Cardiac muscle cell (in vitro differentiated cells and primary cell): ENCODE measurements at regions not wholly inside any gene's neighbourhood (a gene's known extent, or its start where the extent isn't known, plus 50 kb on each side); places are given as distances from the start of the nearest gene placed in this dataset.

Experiments
- DNase-seq, 2 donors: peaks; one replicate each; pipeline versions ENCODE4 v3.0.0 to v3.0.0-alpha.2; 2010 to 2017; ENCODE audit warnings: low read depth in 1 of 2, low spot score in 1 of 2
- H3K27ac ChIP-seq: fragments of 200-600 bp; sonication (generic); 2 replicates; pipeline ENCODE4 v1.5.1; 2016
- H3K27me3 ChIP-seq: fragments of 200-600 bp; sonication (generic); 2 replicates; pipeline ENCODE4 v1.6.0; 2016; ENCODE audit warnings: control low read depth
- H3K36me3 ChIP-seq: fragments of 200-600 bp; sonication (generic); 2 replicates; pipeline ENCODE4 v1.5.1; 2016; ENCODE audit warnings: control low read depth
- H3K4me1 ChIP-seq: fragments of 200-600 bp; sonication (generic); 2 replicates; pipeline ENCODE4 v1.8.1; 2017; ENCODE audit warnings: low read depth, mild to moderate bottlenecking, mixed run types
- H3K4me3 ChIP-seq: fragments of 200-600 bp; sonication (generic); 2 replicates; pipeline ENCODE4 v1.5.1; 2016; ENCODE audit warnings: mild to moderate bottlenecking
- H3K9me3 ChIP-seq: fragments of 200-600 bp; sonication (generic); 2 replicates; pipeline ENCODE4 v1.5.1; 2017; ENCODE audit warnings: low read depth, mild to moderate bottlenecking, control low read depth
- TF ChIP-seq, protein P1 (sequence below): IDR thresholded peaks from 2 replicates; pipeline ENCODE4 v1.5.1; 2012; ENCODE audit warnings: low read depth, mild to moderate bottlenecking, low read length

GRCh38 chr13:84303035-84303434 is 420.8 kb upstream of the SLITRK1 start:
- H3K27ac ChIP-seq, result no peak overlapping the region
- H3K27me3 ChIP-seq, result no peaks in the 10 kb centered on the region
- H3K36me3 ChIP-seq, result no peaks in the 10 kb centered on the region
- no peak for DNase-seq
- TF ChIP-seq, protein P1, sequence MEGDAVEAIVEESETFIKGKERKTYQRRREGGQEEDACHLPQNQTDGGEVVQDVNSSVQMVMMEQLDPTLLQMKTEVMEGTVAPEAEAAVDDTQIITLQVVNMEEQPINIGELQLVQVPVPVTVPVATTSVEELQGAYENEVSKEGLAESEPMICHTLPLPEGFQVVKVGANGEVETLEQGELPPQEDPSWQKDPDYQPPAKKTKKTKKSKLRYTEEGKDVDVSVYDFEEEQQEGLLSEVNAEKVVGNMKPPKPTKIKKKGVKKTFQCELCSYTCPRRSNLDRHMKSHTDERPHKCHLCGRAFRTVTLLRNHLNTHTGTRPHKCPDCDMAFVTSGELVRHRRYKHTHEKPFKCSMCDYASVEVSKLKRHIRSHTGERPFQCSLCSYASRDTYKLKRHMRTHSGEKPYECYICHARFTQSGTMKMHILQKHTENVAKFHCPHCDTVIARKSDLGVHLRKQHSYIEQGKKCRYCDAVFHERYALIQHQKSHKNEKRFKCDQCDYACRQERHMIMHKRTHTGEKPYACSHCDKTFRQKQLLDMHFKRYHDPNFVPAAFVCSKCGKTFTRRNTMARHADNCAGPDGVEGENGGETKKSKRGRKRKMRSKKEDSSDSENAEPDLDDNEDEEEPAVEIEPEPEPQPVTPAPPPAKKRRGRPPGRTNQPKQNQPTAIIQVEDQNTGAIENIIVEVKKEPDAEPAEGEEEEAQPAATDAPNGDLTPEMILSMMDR, result no peak
- H3K9me3 ChIP-seq, result no peaks in the 10 kb centered on the region
- no peaks in the 10 kb centered on the region for H3K4me1 ChIP-seq
- H3K4me3 ChIP-seq, result no peak overlapping the region

DNA sequence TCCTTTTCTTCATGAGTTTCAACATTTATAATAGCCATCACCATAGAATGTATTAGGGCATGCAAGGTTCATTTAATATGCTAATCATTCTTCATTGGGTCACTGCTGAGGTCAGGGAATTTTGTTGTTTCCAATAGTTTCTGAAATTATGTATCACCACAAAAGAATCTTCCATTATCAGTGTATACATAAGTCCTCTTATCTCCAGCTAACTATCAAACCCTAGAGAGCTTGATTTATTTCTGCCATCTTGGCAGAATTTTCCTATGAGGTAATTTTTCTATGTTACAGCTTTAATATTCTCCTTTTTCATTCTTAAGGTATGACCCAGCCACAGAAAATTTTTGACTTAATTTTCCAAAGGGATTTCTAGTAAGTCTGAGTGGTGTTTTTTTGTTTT is 415.0 kb upstream of the SLITRK1 start:
- DNase-seq, result no peak
- no peaks in the 10 kb centered on the region for H3K36me3 ChIP-seq
- TF ChIP-seq, protein P1, result no peak
- no peaks in the 10 kb centered on the region for H3K9me3 ChIP-seq
- H3K4me3 ChIP-seq, result no peak overlapping the region
- no peaks in the 10 kb centered on the region for H3K27me3 ChIP-seq
- no peaks in the 10 kb centered on the region for H3K4me1 ChIP-seq
- H3K27ac ChIP-seq, result no peak overlapping the region

GRCh38 chr13:84296401-84296800 is 414.1 kb upstream of the SLITRK1 start:
- no peak overlapping the region for H3K4me3 ChIP-seq
- H3K4me1 ChIP-seq, result no peaks in the 10 kb centered on the region
- no peak overlapping the region for H3K27ac ChIP-seq
- no peaks in the 10 kb centered on the region for H3K9me3 ChIP-seq
- TF ChIP-seq, protein P1, result no peak
- DNase-seq, result peak in 1 of 2 donors; percentile 1
- no peaks in the 10 kb centered on the region for H3K36me3 ChIP-seq
- no peaks in the 10 kb centered on the region for H3K27me3 ChIP-seq

- Histone ChIP-seq H3K4me1 (no peaks in the 10 kb centered on the region), H3K4me3 (no peak overlapping the region), H3K27ac (no peak overlapping the region), H3K36me3 (no peaks in the 10 kb centered on the region), H3K9me3 (no peaks in the 10 kb centered on the region), H3K27me3 (no peaks in the 10 kb centered on the region)
- no peak for DNase-seq
- TF ChIP-seq, protein P1, result no peak
Observed at GRCh38 chr13:84294576-84294975, 412.3 kb upstream of the SLITRK1 start.

- H3K27me3 ChIP-seq, result no peaks in the 10 kb centered on the region
- H3K36me3 ChIP-seq, result no peaks in the 10 kb centered on the region
- no peaks in the 10 kb centered on the region for H3K9me3 ChIP-seq
- H3K27ac ChIP-seq, result no peak overlapping the region
- TF ChIP-seq, protein P1, result no peak
- DNase-seq, result no peak
- no peak overlapping the region for H3K4me3 ChIP-seq
- no peaks in the 10 kb centered on the region for H3K4me1 ChIP-seq
Observed at GRCh38 chr13:84290386-84290785, 408.1 kb upstream of the SLITRK1 start.

GRCh38 chr13:84279166-84279565 is 396.9 kb upstream of the SLITRK1 start:
- no peaks in the 10 kb centered on the region for H3K4me1 ChIP-seq
- TF ChIP-seq, protein P1, result no peak
- no peaks in the 10 kb centered on the region for H3K36me3 ChIP-seq
- no peak for DNase-seq
- H3K9me3 ChIP-seq, result no peaks in the 10 kb centered on the region
- H3K27ac ChIP-seq, result no peak overlapping the region
- H3K4me3 ChIP-seq, result no peak overlapping the region
- H3K27me3 ChIP-seq, result no peaks in the 10 kb centered on the region
